Heart right ventricle (tissue), 16 donors: ENCODE measurements at regions not wholly inside any gene's neighbourhood (a gene's known extent, or its start where the extent isn't known, plus 50 kb on each side); places are given as distances from the start of the nearest gene placed in this dataset.
A peak's percentile ranks its signal among the peaks of the same experiment; 100 is the strongest.

ENCODE experiments used
- ATAC-seq, 8 donors: fragments of 200-7000 bp; cut with Tn5 transposase; one replicate each; pipeline ENCODE4 v1.9.1; 2020; ENCODE audit warnings: mild to moderate bottlenecking in 8 of 8, moderate library complexity in 8 of 8, moderate number of reproducible peaks in 1 of 8
- DNase-seq, 2 donors: peaks; one replicate each; pipeline ENCODE4 v3.0.0-alpha.2; 2020
- H3K27ac ChIP-seq, 10 donors: fragments of 200-600 bp; sonication (generic) in 2 of 10; one replicate each; pipeline versions ENCODE4 v1.5.0 to v1.8.0; 2020 to 2022; ENCODE audit warnings: mild to moderate bottlenecking in 3 of 10
- H3K27me3 ChIP-seq, 7 donors: fragments of 200-600 bp; one replicate each; pipeline ENCODE4 v1.8.0; 2021 to 2022; ENCODE audit warnings: mild to moderate bottlenecking in 2 of 7
- H3K36me3 ChIP-seq, 9 donors: fragments of 200-600 bp; sonication (generic) in 1 of 9; one replicate each; pipeline versions ENCODE4 v1.5.0 to v1.8.0; 2020 to 2022; ENCODE audit warnings: mild to moderate bottlenecking in 2 of 9
- H3K4me1 ChIP-seq, 9 donors: fragments of 200-600 bp; sonication (generic) in 1 of 9; one replicate each; pipeline versions ENCODE4 v1.5.0 to v1.8.0; 2020 to 2022; ENCODE audit warnings: mild to moderate bottlenecking in 4 of 9
- H3K4me3 ChIP-seq, 10 donors: fragments of 200-600 bp; sonication (generic) in 2 of 10; one replicate each; pipeline versions ENCODE4 v1.5.0 to v1.8.0; 2020 to 2022; ENCODE audit warnings: mild to moderate bottlenecking in 7 of 10, moderate library complexity in 2 of 10
- H3K9me3 ChIP-seq, 11 donors: fragments of 200-600 bp in 10 of 11; sonication (generic) in 2 of 11; one replicate each; pipeline versions ENCODE4 v1.5.0 to v1.8.0; 2013 to 2022; ENCODE audit warnings: mild to moderate bottlenecking in 2 of 11, control low read depth in 1 of 11, moderate library complexity in 1 of 11
- CTCF ChIP-seq, 9 donors: fragments of 200-600 bp; sonication (generic) in 2 of 9; IDR thresholded peaks; one replicate each; pipeline versions ENCODE4 v1.5.0 to v1.8.0; 2021 to 2022; ENCODE audit warnings: antibody characterized with exemption in 9 of 9, mild to moderate bottlenecking in 5 of 9, moderate library complexity in 1 of 9
- WGBS, 2 donors: extraction: QIAGEN DNeasy Blood & Tissue Kit; methylation state at CpG; one replicate each; pipeline ENCODE4 v1.1.7; 2013; ENCODE audit warnings: inconsistent platforms in 1 of 2; 5-methylcytosine and 5-hydroxymethylcytosine counted together
- intact Hi-C, 10 donors: fragments of 100-400 bp; cut with DNase I; formaldehyde crosslinking; loops; one replicate each; pipeline versions ENCODE4 v1.11.1 to v1.14.2; 2022
- donor health status: Arrhythmogenic right ventricular cardiomyopathy.
- donor health status: ischemic (EF 13 %, LVEDD 7.1; RV severe dilation, severe dysfunction).
- donor health status: healthy with polysubstance abuse.
- donor health status: DM: no; HTN: yes; CAD: no.
- donor health status: DM: no; HTN: no; CAD: no.
- donor health status: ischemic (EF 25% LVEDD 6.9; RV normal size, moderate dysfunction).
- donor health status: ischemic (EF 25% LVEDD 5.7; RV mildly dilated, moderate dysfunction).
- donor health status: healthy.
- donor health status: DM: yes; HTN: yes; CAD: no.
- donor health status: Ischemic cardiomyopathy.
- donor health status: ischemic (EF 35%, LVEDD 5.7; RV mildly dilated, moderate dysfunction).
- donor health status: nonischemic (EF 11% LVEDD 7.7; RV severe dilation, severe dysfunction).
- donor health status: DM: yes; HTN: yes; CAD: no.
- donor health status: PGD.
- donor health status: ischemic (EF 29% LVEDD 5.4; RV normal size, mild dysfunction).
- donor health status: nonischemic (EF 23%, LVEDD 6.1; RV moderate dilation, normal function).

- H3K4me1 ChIP-seq, result no peaks in the 10 kb centered on the region
- DNase-seq (no peak), ATAC-seq (no peak)
- no peaks in the 10 kb centered on the region for H3K36me3 ChIP-seq
- H3K9me3 ChIP-seq, result no peaks in the 10 kb centered on the region
- 88 to 92% methylated on average over 5 of the region's 5 CpGs for WGBS, 2 donors
- intact Hi-C loops, result no loop called here
- H3K27me3 ChIP-seq, result peaks cover 0 to 2% (median 0%) of the 10 kb centered on the region in 7 donors
- H3K4me3 ChIP-seq, result no peak overlapping the region
- H3K27ac ChIP-seq, result no peak overlapping the region
- TF ChIP-seq CTCF (IDR thresholded peaks at IDR 0.05), result no peak
Observed at GRCh38 chr2:238650536-238650935, 197.3 kb upstream of the TWIST2 start.

GRCh38 chr2:238651306-238652052 lies 196.4 kb upstream of the TWIST2 start:
- peaks cover 0 to 2% (median 0%) of the 10 kb centered on the region in 7 donors for H3K27me3 ChIP-seq
- TF ChIP-seq CTCF (IDR thresholded peaks at IDR 0.05), result no peak
- intact Hi-C loops, result no loop called here
- H3K4me3 ChIP-seq, result no peak overlapping the region
- no peak overlapping the region for H3K27ac ChIP-seq
- no peak for ATAC-seq
- DNase-seq, result no peak
- WGBS, 2 donors, result 79 to 90% methylated on average over 5 of the region's 5 CpGs
- H3K9me3 ChIP-seq, result no peaks in the 10 kb centered on the region
- no peaks in the 10 kb centered on the region for H3K4me1 ChIP-seq
- H3K36me3 ChIP-seq, result no peaks in the 10 kb centered on the region

GRCh38 chr2:238652053-238652770 lies 195.7 kb upstream of the TWIST2 start:
- 85 to 88% methylated on average over 15 of the region's 15 CpGs for WGBS, 2 donors
- no peak overlapping the region for H3K27ac ChIP-seq
- H3K27me3 ChIP-seq, result peaks cover 0 to 2% (median 0%) of the 10 kb centered on the region in 7 donors
- peaks cover 0 to 7% (median 0%) of the 10 kb centered on the region in 9 donors for H3K4me1 ChIP-seq
- no peak for TF ChIP-seq CTCF (IDR thresholded peaks at IDR 0.05)
- DNase-seq (no peak), ATAC-seq (peak in 1 of 8 donors; percentile 46)
- H3K9me3 ChIP-seq, result no peaks in the 10 kb centered on the region
- intact Hi-C loops, result no loop called here
- H3K4me3 ChIP-seq, result no peak overlapping the region
- no peaks in the 10 kb centered on the region for H3K36me3 ChIP-seq

GRCh38 chr2:238652771-238653157 lies 195.1 kb upstream of the TWIST2 start:
- 93 to 96% methylated on average over 9 to 10 of the region's 13 CpGs for WGBS, 2 donors
- Histone ChIP-seq H3K27ac (no peak overlapping the region), H3K4me1 (peaks cover 0 to 11% (median 0%) of the 10 kb centered on the region in 9 donors), H3K9me3 (no peaks in the 10 kb centered on the region), H3K27me3 (peaks cover 0 to 2% (median 0%) of the 10 kb centered on the region in 7 donors), H3K4me3 (no peak overlapping the region), H3K36me3 (no peaks in the 10 kb centered on the region)
- TF ChIP-seq CTCF (IDR thresholded peaks at IDR 0.05), result no peak
- DNase-seq, result no peak
- intact Hi-C loops, result no loop called here
- no peak for ATAC-seq
